ENCODE measurements at regions not wholly inside any gene's neighbourhood (a gene's known extent, or its start where the extent isn't known, plus 50 kb on each side); places are given as distances from the start of the nearest gene placed in this dataset.
"Not testable (repeated sequence)": the region's sequence is repeated elsewhere in the genome, so short reads cannot be mapped to it uniquely, and the experiment has no call there.

GRCh38 chr13:44648392-44649103 lies 72.4 kb upstream of the TSC22D1 start:
- peak; percentile 48 for TF ChIP-seq CTCF (IDR thresholded peaks at IDR 0.05; ENCODE audit: insufficient read depth, low read length, poor library complexity, severe bottlenecking)
- no peaks in the 10 kb centered on the region; the same call in 1 of the 2 replicates for H3K27me3 ChIP-seq (replicated peaks; ENCODE audit: control insufficient read depth, insufficient read depth, low read length)

GRCh38 chr13:44647560-44647959 lies 71.4 kb upstream of the TSC22D1 start:
- not testable (repeated sequence) for H3K27me3 ChIP-seq (replicated peaks; ENCODE audit: control insufficient read depth, insufficient read depth, low read length); H3K4me3 ChIP-seq (replicated peaks; ENCODE audit: low read depth, low read length); H3K36me3 ChIP-seq (ENCODE audit: control insufficient read depth, insufficient read depth, low read length); DNase-seq (ENCODE audit: extremely low read depth, insufficient read length)

More at GRCh38 chr13:44648392-44649103, 72.4 kb upstream of the TSC22D1 start:
- no peaks in the 10 kb centered on the region for H3K36me3 ChIP-seq (ENCODE audit: control insufficient read depth, insufficient read depth, low read length)
- no peak overlapping the region for H3K4me3 ChIP-seq (replicated peaks; ENCODE audit: low read depth, low read length)
- no peak for DNase-seq (ENCODE audit: extremely low read depth, insufficient read length)

GRCh38 chr13:44646044-44646443 lies 69.9 kb upstream of the TSC22D1 start:
- H3K36me3 ChIP-seq (ENCODE audit: control insufficient read depth, insufficient read depth, low read length), result no peaks in the 10 kb centered on the region
- H3K27me3 ChIP-seq (replicated peaks; ENCODE audit: control insufficient read depth, insufficient read depth, low read length), result no peaks in the 10 kb centered on the region
- DNase-seq (ENCODE audit: extremely low read depth, insufficient read length), result no peak
- no peak overlapping the region for H3K4me3 ChIP-seq (replicated peaks; ENCODE audit: low read depth, low read length)
- TF ChIP-seq CTCF (IDR thresholded peaks at IDR 0.05; ENCODE audit: insufficient read depth, low read length, poor library complexity, severe bottlenecking), result no peak

DNA sequence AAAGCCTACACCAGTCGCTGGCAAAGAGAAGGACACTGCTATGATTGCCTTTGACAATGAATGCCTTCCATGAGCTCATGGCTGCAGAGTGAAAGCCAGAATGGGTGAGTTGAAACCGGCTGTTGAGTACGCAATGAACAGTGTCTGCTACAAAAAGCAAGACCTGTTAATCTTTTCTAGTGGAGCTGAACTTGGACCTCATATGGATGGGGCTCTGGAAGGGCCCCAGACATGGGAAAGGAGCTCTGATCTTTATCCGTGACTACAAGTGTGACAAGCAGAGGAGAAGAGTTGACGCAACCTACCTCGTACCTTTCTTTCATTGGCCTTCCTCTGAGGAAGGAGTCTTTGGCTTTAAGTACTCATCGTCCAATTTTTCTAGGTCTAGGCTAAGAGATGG lies 67.1 kb upstream of the TSC22D1 start:
- Histone ChIP-seq H3K4me3 (replicated peaks; ENCODE audit: low read depth, low read length) (no peak overlapping the region), H3K27me3 (replicated peaks; ENCODE audit: control insufficient read depth, insufficient read depth, low read length) (no peaks in the 10 kb centered on the region), H3K36me3 (ENCODE audit: control insufficient read depth, insufficient read depth, low read length) (no peaks in the 10 kb centered on the region)
- TF ChIP-seq CTCF (IDR thresholded peaks at IDR 0.05; ENCODE audit: insufficient read depth, low read length, poor library complexity, severe bottlenecking), result no peak
- no peak for DNase-seq (ENCODE audit: extremely low read depth, insufficient read length)

DNA sequence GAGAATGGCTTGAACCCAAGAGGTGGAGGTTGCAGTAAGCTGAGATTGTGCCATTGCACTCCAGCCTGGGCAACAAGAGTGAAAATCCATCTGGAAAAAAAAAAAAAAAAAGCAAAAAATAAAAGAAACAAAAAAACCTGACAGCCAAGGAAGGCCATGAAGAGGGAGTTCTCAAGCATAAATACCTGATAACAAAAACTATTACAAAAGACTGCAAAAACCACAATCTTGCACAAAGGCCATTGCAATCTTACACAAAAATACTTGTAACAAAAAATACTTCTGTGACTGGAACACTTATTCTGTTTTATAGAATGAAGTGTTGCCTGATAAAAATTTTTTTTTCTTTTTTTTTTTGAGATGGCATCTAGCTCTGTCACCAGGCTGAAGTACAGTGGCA lies 61.5 kb upstream of the TSC22D1 start:
- no peak overlapping the region for H3K4me3 ChIP-seq (replicated peaks; ENCODE audit: low read depth, low read length)
- no peak for DNase-seq (ENCODE audit: extremely low read depth, insufficient read length)
- TF ChIP-seq CTCF (IDR thresholded peaks at IDR 0.05; ENCODE audit: insufficient read depth, low read length, poor library complexity, severe bottlenecking), result no peak
- no peaks in the 10 kb centered on the region for H3K36me3 ChIP-seq (ENCODE audit: control insufficient read depth, insufficient read depth, low read length)
- H3K27me3 ChIP-seq (replicated peaks; ENCODE audit: control insufficient read depth, insufficient read depth, low read length), result no peaks in the 10 kb centered on the region

DNA sequence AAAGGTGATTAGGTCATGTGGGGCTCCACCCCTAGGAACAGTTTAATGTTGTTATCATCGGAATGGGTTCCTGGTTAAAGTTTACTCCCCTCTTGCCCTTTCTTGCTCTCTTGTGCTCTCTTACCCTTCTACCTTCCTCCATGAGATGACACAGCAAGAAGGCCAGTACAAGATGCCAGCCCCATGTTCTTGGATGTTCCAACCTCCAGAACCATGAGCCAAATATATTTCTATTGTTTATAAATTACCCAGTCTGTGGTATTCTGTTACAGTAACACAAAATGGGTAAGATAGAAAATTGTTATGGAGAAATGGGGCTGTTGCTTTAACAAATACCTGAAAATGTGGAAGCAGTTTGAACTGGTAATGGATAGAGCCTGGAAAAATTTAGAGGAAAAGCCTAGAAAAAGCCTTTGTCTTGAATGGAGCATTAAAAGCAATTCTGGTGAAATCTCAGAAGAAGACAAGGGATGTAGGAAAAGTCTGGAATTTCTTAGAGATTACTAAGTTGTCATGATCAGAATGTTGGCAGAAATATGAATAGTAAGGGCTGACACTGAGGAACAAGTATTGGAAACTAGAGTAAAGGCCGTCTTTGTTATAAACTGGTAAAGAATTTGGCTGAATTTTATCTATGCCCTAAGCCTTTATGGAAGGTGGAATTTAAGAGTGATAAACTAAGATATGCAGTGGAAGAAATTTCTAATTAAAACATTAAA lies 53.5 kb upstream of the TSC22D1 start:
- DNase-seq (ENCODE audit: extremely low read depth, insufficient read length), result no peak
- Histone ChIP-seq H3K36me3 (ENCODE audit: control insufficient read depth, insufficient read depth, low read length) (no peaks in the 10 kb centered on the region), H3K4me3 (replicated peaks; ENCODE audit: low read depth, low read length) (no peak overlapping the region), H3K27me3 (replicated peaks; ENCODE audit: control insufficient read depth, insufficient read depth, low read length) (no peaks in the 10 kb centered on the region; the same call in 1 of the 2 replicates)
- TF ChIP-seq CTCF (IDR thresholded peaks at IDR 0.05; ENCODE audit: insufficient read depth, low read length, poor library complexity, severe bottlenecking), result no peak

DNA sequence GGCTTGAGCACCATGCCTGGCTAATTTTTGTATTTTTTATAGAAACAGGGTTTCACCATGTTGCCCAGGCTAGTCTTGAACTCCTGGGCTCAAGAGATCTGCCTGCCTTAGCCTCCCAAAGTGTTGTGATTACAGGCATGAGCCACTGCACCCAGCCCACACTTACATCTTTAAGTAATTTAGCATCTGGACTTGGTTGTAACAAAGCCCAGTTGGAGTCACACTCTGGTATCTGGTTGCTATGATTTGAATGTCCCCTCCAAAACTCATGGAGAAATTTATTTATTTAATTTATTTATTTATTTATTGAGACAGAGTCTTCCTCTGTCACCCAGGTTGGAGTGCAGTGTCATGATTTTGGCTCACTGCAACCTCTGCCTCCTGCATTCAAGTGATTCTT lies 52.7 kb upstream of the TSC22D1 start:
- not testable (repeated sequence) for DNase-seq (ENCODE audit: extremely low read depth, insufficient read length); H3K36me3 ChIP-seq (ENCODE audit: control insufficient read depth, insufficient read depth, low read length); H3K27me3 ChIP-seq (replicated peaks; ENCODE audit: control insufficient read depth, insufficient read depth, low read length); H3K4me3 ChIP-seq (replicated peaks; ENCODE audit: low read depth, low read length)

All from GM06990 (cell line).